ENCODE measurements at regions not wholly inside any gene's neighbourhood (a gene's known extent, or its start where the extent isn't known, plus 50 kb on each side); places are given as distances from the start of the nearest gene placed in this dataset.

DNA sequence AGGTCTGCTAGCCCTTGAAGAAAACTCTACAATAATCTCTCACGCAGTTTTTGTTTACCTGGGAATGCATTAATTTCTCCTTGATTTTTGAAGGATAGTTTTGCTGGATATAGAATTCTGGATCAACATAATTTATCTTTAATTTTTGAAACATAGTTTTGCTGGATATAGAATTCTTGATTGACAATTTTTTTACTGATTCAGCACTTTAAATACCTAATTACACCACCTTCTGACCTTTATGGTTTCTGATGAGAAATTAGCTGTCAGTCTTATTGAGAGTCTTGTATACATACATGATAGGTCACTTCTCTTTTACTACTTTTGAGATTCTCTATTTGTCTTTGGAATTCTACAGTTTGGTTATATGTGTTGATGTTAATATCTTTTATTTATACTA, 741.6 kb downstream of the FGF9 start:
- TF ChIP-seq EZH2 (IDR thresholded peaks at IDR 0.05; ENCODE audit: low read length, unreplicated experiment) = no peak
- Histone ChIP-seq H3K36me3 (ENCODE audit: low read depth, low read length) (no peaks in the 10 kb centered on the region), H3K79me2 (ENCODE audit: low read length) (no peaks in the 10 kb centered on the region), H3F3A (ENCODE audit: low read length, unreplicated experiment) (no peaks in the 10 kb centered on the region), H3K4me3 (ENCODE audit: low read length) (no peak overlapping the region), H3K27ac (ENCODE audit: low read length) (no peak overlapping the region), H2AFZ (ENCODE audit: low read length) (no peak overlapping the region), H3K27me3 (ENCODE audit: low read length) (no peaks in the 10 kb centered on the region), H3K4me2 (ENCODE audit: low read length) (no peak overlapping the region), H3K4me1 (ENCODE audit: insufficient read depth, low read length) (no peaks in the 10 kb centered on the region), H4K20me1 (ENCODE audit: low read length) (no peaks in the 10 kb centered on the region), H3K9me3 (ENCODE audit: low read length) (no peaks in the 10 kb centered on the region), H3K9me2 (replicated peaks; ENCODE audit: low read length) (no peaks in the 10 kb centered on the region), H3K9ac (ENCODE audit: low read length) (no peak overlapping the region)
- DNase-seq = no peak
- BruUV-seq (replicated peaks) = no TSS peak
- CTCF ChIA-PET = no interaction called here
- POLR2A ChIA-PET (ENCODE audit: unreplicated experiment) = no interaction called here
- intact Hi-C loops (cut with micrococcal nuclease) = no loop called here
- no peak for ATAC-seq

DNA sequence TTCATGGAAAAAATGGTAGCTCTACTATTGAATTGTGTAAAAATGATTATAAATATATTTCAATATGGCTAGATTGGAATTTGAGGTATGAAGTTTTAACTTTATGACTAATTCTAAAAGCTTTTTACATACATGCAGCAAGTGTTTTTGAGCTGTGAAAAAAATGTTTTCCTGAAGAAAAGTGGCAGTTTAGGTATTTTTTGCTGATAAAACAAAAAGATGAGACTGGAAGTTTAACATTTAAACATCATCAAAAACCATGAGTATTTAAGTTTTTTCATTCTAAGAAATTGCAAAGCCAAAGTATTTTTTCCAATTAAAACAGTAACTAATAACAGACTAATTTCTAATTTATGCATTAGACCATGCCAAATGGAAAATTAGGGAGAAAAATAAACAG, 751.1 kb downstream of the FGF9 start:
- no peaks in the 10 kb centered on the region for H3K36me3 ChIP-seq (ENCODE audit: low read depth, low read length)
- no peaks in the 10 kb centered on the region for H3K27me3 ChIP-seq (ENCODE audit: low read length)
- no peaks in the 10 kb centered on the region for H3K9me2 ChIP-seq (replicated peaks; ENCODE audit: low read length)
- TF ChIP-seq EZH2 (IDR thresholded peaks at IDR 0.05; ENCODE audit: low read length, unreplicated experiment) = no peak
- no peak for TF ChIP-seq EZH2phosphoT487 (IDR thresholded peaks at IDR 0.05; ENCODE audit: borderline replicate concordance, low read length)
- TF ChIP-seq, protein P1, sequence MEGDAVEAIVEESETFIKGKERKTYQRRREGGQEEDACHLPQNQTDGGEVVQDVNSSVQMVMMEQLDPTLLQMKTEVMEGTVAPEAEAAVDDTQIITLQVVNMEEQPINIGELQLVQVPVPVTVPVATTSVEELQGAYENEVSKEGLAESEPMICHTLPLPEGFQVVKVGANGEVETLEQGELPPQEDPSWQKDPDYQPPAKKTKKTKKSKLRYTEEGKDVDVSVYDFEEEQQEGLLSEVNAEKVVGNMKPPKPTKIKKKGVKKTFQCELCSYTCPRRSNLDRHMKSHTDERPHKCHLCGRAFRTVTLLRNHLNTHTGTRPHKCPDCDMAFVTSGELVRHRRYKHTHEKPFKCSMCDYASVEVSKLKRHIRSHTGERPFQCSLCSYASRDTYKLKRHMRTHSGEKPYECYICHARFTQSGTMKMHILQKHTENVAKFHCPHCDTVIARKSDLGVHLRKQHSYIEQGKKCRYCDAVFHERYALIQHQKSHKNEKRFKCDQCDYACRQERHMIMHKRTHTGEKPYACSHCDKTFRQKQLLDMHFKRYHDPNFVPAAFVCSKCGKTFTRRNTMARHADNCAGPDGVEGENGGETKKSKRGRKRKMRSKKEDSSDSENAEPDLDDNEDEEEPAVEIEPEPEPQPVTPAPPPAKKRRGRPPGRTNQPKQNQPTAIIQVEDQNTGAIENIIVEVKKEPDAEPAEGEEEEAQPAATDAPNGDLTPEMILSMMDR (conservative IDR thresholded peaks at IDR 0.05; ENCODE audit: low read depth, low read length) = no peak
- intact Hi-C loops (cut with micrococcal nuclease) = no loop called here
- no peaks in the 10 kb centered on the region for H4K20me1 ChIP-seq (ENCODE audit: low read length)
- no peak overlapping the region for H3K4me3 ChIP-seq (ENCODE audit: low read length)
- H3K27ac ChIP-seq (ENCODE audit: low read length) = no peak overlapping the region
- DNase-seq (no peak), ATAC-seq (no peak)
- H3K79me2 ChIP-seq (ENCODE audit: low read length) = no peaks in the 10 kb centered on the region
- ChIA-PET CTCF (no interaction called here), POLR2A (ENCODE audit: unreplicated experiment) (no interaction called here)
- H3K9ac ChIP-seq (ENCODE audit: low read length) = no peak overlapping the region
- H3F3A ChIP-seq (ENCODE audit: low read length, unreplicated experiment) = no peaks in the 10 kb centered on the region
- H3K9me3 ChIP-seq (ENCODE audit: low read length) = no peaks in the 10 kb centered on the region
- H3K4me1 ChIP-seq (ENCODE audit: insufficient read depth, low read length) = no peaks in the 10 kb centered on the region
- no peak overlapping the region for H3K4me2 ChIP-seq (ENCODE audit: low read length)
- H2AFZ ChIP-seq (ENCODE audit: low read length) = no peak overlapping the region
- no TSS peak for BruUV-seq (replicated peaks)

DNA sequence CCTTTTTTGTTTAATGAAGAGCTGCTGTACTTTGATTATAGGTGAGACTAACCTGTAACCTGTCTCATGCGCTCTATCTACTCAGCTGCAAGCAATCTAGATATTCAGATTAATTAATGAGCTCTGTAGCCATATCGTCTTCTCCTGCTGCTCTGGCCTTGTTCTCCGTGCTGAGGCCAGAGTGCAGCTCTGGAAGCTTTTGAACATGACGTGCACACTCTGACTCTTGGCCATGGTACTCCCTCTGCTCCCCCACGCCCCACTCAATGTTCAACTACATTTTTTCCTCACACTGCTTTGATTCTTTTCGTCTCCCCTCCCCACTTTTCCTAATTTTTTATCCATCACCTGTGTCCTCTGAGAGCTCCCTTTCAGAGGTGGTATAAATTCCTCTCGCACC, 751.8 kb downstream of the FGF9 start:
- Histone ChIP-seq H3K4me1 (ENCODE audit: insufficient read depth, low read length) (no peaks in the 10 kb centered on the region), H2AFZ (ENCODE audit: low read length) (no peak overlapping the region), H3K27ac (ENCODE audit: low read length) (no peak overlapping the region), H3K27me3 (ENCODE audit: low read length) (no peaks in the 10 kb centered on the region), H3K4me2 (ENCODE audit: low read length) (no peak overlapping the region), H3K9me2 (replicated peaks; ENCODE audit: low read length) (no peaks in the 10 kb centered on the region), H3K9me3 (ENCODE audit: low read length) (no peaks in the 10 kb centered on the region), H3K9ac (ENCODE audit: low read length) (no peak overlapping the region), H3K36me3 (ENCODE audit: low read depth, low read length) (no peaks in the 10 kb centered on the region), H3K4me3 (ENCODE audit: low read length) (no peak overlapping the region), H4K20me1 (ENCODE audit: low read length) (no peaks in the 10 kb centered on the region), H3F3A (ENCODE audit: low read length, unreplicated experiment) (no peaks in the 10 kb centered on the region), H3K79me2 (ENCODE audit: low read length) (no peaks in the 10 kb centered on the region)
- intact Hi-C loops (cut with micrococcal nuclease) = no loop called here
- TF ChIP-seq EZH2 (IDR thresholded peaks at IDR 0.05; ENCODE audit: low read length, unreplicated experiment) (no peak), EZH2phosphoT487 (IDR thresholded peaks at IDR 0.05; ENCODE audit: borderline replicate concordance, low read length) (no peak)
- TF ChIP-seq, protein P1 (conservative IDR thresholded peaks at IDR 0.05; ENCODE audit: low read depth, low read length) = no peak
- CTCF ChIA-PET = no interaction called here
- DNase-seq (no peak), ATAC-seq (no peak)
- BruUV-seq (replicated peaks) = no TSS peak
- POLR2A ChIA-PET (ENCODE audit: unreplicated experiment) = no interaction called here
